ENCODE measurements at regions not wholly inside any gene's neighbourhood (a gene's known extent, or its start where the extent isn't known, plus 50 kb on each side); places are given as distances from the start of the nearest gene placed in this dataset.

DNA sequence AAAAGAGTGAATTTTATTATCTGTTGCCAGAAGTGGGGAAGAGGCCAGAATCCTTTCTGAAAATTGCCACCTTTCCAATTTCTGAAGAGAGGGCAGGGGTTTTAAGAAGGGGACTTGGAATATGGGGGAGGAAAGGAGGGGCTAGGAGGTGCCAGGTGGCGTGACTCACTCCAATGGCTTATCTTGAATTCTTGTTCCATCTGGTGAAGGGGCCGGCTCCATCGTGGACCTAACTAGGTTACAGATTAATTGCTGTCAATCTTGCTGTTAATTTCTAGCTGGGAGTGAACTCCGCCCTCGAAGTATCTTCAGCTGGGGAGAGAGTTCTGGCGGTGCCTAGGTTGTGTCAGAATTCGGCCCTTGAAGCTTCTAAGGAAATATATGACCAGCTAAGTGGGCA is 138.7 kb downstream of the YTHDC2 start:
- no peaks in the 10 kb centered on the region for H3K9me3 ChIP-seq (ENCODE audit: control insufficient read depth in 1 of 2, low read length in 2 of 2)
- no peaks in the 10 kb centered on the region for H3K27me3 ChIP-seq (ENCODE audit: low read depth, low read length)
- no peak overlapping the region for H3K4me3 ChIP-seq (ENCODE audit: low read depth in 1 of 2, low read length in 2 of 2)
- H3K4me1 ChIP-seq (ENCODE audit: control insufficient read depth in 1 of 2, insufficient read depth in 2 of 2, low read length in 2 of 2): no peaks in the 10 kb centered on the region
- no peaks in the 10 kb centered on the region for H3K36me3 ChIP-seq (ENCODE audit: control insufficient read depth in 1 of 2, insufficient read depth in 2 of 2, low read length in 2 of 2)
- H3K27ac ChIP-seq (ENCODE audit: low read length): no peak overlapping the region

DNA sequence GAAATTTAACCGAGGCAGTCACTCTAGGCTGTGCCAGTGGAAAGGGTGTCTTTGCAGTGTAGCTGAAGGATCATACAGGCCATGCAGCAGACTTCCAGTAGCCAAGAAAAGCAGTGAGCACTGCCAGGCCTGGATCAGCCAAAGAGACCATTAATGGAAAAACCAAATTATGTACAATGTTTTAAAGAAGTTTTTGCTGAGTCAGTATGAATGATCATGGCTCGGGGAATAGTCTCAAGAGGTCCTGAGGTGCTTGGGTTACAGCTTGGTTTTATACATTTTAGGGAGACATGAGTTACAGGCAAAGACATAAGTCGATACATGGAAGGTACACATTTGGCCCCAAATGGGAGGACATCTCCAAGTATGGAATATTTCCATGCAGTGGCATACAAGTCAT is 141.3 kb downstream of the YTHDC2 start:
- Histone ChIP-seq H3K27me3 (ENCODE audit: low read depth, low read length) (no peaks in the 10 kb centered on the region), H3K9me3 (ENCODE audit: control insufficient read depth in 1 of 2, low read length in 2 of 2) (no peaks in the 10 kb centered on the region), H3K27ac (ENCODE audit: low read length) (no peak overlapping the region), H3K36me3 (ENCODE audit: control insufficient read depth in 1 of 2, insufficient read depth in 2 of 2, low read length in 2 of 2) (no peaks in the 10 kb centered on the region), H3K4me3 (ENCODE audit: low read depth in 1 of 2, low read length in 2 of 2) (no peak overlapping the region), H3K4me1 (ENCODE audit: control insufficient read depth in 1 of 2, insufficient read depth in 2 of 2, low read length in 2 of 2) (no peaks in the 10 kb centered on the region)

- Histone ChIP-seq H3K4me3 (ENCODE audit: low read depth in 1 of 2, low read length in 2 of 2) (no peak overlapping the region), H3K36me3 (ENCODE audit: control insufficient read depth in 1 of 2, insufficient read depth in 2 of 2, low read length in 2 of 2) (no peaks in the 10 kb centered on the region)
These were observed 146.7 kb downstream of the YTHDC2 start for GRCh38 chr5:113660206-113660605.

DNA sequence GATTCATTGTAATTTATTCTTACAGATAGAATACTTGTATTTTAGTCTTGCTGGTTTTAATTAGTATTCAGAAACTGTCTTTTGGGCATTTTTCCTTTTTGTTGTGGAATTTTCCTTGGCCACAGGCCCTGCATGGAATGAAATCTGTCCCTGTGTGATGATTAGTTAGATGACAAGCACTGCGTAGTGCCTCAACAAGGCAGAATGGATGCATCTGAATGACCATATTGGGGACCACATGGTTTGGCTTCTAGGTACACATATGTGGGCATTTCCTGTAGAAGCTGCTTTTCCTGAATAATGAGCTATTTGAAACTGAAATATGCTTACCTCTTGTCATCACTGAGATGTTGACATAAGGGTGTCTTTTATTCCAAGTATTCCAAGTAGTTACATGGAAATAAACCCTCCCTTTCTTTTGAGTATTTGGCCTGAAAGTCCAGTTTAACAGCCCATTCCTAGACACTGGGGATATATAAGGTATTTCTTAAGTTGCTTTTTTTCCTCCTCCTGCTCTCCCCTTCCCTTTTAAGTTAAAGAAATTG is 147.3 kb downstream of the YTHDC2 start:
- Histone ChIP-seq H3K27me3 (ENCODE audit: low read depth, low read length) (no peaks in the 10 kb centered on the region), H3K4me3 (ENCODE audit: low read depth in 1 of 2, low read length in 2 of 2) (no peak overlapping the region), H3K36me3 (ENCODE audit: control insufficient read depth in 1 of 2, insufficient read depth in 2 of 2, low read length in 2 of 2) (no peaks in the 10 kb centered on the region), H3K4me1 (ENCODE audit: control insufficient read depth in 1 of 2, insufficient read depth in 2 of 2, low read length in 2 of 2) (no peaks in the 10 kb centered on the region), H3K27ac (ENCODE audit: low read length) (no peak overlapping the region), H3K9me3 (ENCODE audit: control insufficient read depth in 1 of 2, low read length in 2 of 2) (no peaks in the 10 kb centered on the region)

More at GRCh38 chr5:113660206-113660605, 146.7 kb downstream of the YTHDC2 start:
- no peaks in the 10 kb centered on the region for H3K9me3 ChIP-seq (ENCODE audit: control insufficient read depth in 1 of 2, low read length in 2 of 2)
- H3K4me1 ChIP-seq (ENCODE audit: control insufficient read depth in 1 of 2, insufficient read depth in 2 of 2, low read length in 2 of 2): no peaks in the 10 kb centered on the region
- no peak overlapping the region for H3K27ac ChIP-seq (ENCODE audit: low read length)
- no peaks in the 10 kb centered on the region for H3K27me3 ChIP-seq (ENCODE audit: low read depth, low read length)

DNA sequence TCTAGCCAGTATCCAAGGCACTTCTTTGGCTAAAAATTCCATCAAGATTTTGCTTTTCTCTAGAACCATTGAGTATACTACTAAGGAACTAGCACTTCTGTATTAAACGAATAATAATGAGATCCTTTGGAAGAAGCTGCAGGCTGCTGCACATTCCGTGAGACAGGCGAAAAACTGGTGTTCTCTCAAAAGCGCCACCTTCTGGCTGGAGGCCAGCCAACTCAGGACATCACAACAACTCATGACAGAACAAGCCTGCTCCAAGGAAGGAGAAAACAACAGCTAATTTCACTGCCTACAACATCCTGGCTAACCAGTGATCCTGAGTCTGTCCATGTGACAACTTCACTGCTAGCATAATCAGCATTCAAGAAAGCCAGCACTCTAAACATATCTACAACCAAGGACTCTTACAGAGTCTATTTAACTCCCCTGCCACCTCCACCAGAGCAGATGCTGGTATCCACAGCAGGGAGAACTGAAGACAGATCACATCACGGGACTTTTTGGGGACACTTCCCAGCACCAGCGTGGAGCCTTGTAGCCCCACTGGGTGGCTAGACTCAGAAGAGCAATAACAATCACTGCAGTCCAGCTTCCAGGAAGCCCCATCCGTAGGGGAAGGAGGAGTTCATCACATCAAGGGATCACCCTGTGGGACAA is 150.5 kb downstream of the YTHDC2 start:
- Histone ChIP-seq H3K27ac (ENCODE audit: low read length) (no peak overlapping the region), H3K4me1 (ENCODE audit: control insufficient read depth in 1 of 2, insufficient read depth in 2 of 2, low read length in 2 of 2) (no peaks in the 10 kb centered on the region), H3K4me3 (ENCODE audit: low read depth in 1 of 2, low read length in 2 of 2) (no peak overlapping the region), H3K36me3 (ENCODE audit: control insufficient read depth in 1 of 2, insufficient read depth in 2 of 2, low read length in 2 of 2) (no peaks in the 10 kb centered on the region), H3K27me3 (ENCODE audit: low read depth, low read length) (no peaks in the 10 kb centered on the region), H3K9me3 (ENCODE audit: control insufficient read depth in 1 of 2, low read length in 2 of 2) (no peaks in the 10 kb centered on the region)

- Histone ChIP-seq H3K4me1 (ENCODE audit: control insufficient read depth in 1 of 2, insufficient read depth in 2 of 2, low read length in 2 of 2) (no peaks in the 10 kb centered on the region), H3K27ac (ENCODE audit: low read length) (no peak overlapping the region)
These were observed 159.5 kb downstream of the YTHDC2 start for GRCh38 chr5:113673041-113673440.

GRCh38 chr5:113675166-113675565 is 161.7 kb downstream of the YTHDC2 start:
- H3K4me3 ChIP-seq (ENCODE audit: low read depth in 1 of 2, low read length in 2 of 2): no peak overlapping the region
- no peaks in the 10 kb centered on the region for H3K27me3 ChIP-seq (ENCODE audit: low read depth, low read length)
- no peaks in the 10 kb centered on the region for H3K4me1 ChIP-seq (ENCODE audit: control insufficient read depth in 1 of 2, insufficient read depth in 2 of 2, low read length in 2 of 2)
- no peak overlapping the region for H3K27ac ChIP-seq (ENCODE audit: low read length)
- no peaks in the 10 kb centered on the region for H3K36me3 ChIP-seq (ENCODE audit: control insufficient read depth in 1 of 2, insufficient read depth in 2 of 2, low read length in 2 of 2)
- H3K9me3 ChIP-seq (ENCODE audit: control insufficient read depth in 1 of 2, low read length in 2 of 2): peaks cover 4 to 6% of the 10 kb centered on the region in 2 donors

More at GRCh38 chr5:113673041-113673440, 159.5 kb downstream of the YTHDC2 start:
- H3K36me3 ChIP-seq (ENCODE audit: control insufficient read depth in 1 of 2, insufficient read depth in 2 of 2, low read length in 2 of 2): no peaks in the 10 kb centered on the region
- no peak overlapping the region for H3K4me3 ChIP-seq (ENCODE audit: low read depth in 1 of 2, low read length in 2 of 2)
- H3K27me3 ChIP-seq (ENCODE audit: low read depth, low read length): no peaks in the 10 kb centered on the region
- peaks cover 4 to 9% of the 10 kb centered on the region in 2 donors for H3K9me3 ChIP-seq (ENCODE audit: control insufficient read depth in 1 of 2, low read length in 2 of 2)

- Histone ChIP-seq H3K27me3 (ENCODE audit: low read depth, low read length) (no peaks in the 10 kb centered on the region), H3K36me3 (ENCODE audit: control insufficient read depth in 1 of 2, insufficient read depth in 2 of 2, low read length in 2 of 2) (no peaks in the 10 kb centered on the region)
These were observed 164.7 kb downstream of the YTHDC2 start for GRCh38 chr5:113678202-113678601.

DNA sequence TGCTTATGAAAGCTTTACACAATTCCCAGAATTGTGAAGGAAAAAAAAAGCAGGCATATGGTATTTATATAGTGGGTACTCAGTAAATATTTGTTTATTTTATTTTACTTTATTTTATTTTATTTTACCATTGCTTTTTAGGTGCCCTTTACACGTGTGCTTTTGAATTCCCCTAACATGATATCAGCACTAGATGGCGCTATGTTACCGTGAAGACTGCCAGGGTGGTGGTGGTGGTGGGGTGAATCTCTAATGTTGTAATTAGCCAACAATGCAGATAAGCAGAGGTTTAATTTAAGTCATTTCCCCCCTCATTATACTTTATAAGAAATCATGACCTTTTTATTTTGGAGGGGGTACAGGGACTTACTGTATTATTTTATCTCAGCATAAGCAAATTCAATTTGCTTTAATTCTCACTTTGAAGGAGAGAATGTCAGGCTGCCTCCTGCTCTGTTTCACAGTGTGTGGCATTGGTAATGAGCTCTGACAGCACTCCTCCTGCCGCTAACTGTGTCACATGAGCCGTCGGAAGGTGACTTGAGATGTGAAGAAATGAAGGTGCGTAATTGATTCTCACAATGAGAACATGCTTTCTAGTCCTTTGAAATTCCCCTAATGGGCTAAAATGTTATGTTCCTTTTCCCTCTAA is 165.6 kb downstream of the YTHDC2 start:
- Histone ChIP-seq H3K27ac (ENCODE audit: low read length) (no peak overlapping the region), H3K4me1 (ENCODE audit: control insufficient read depth in 1 of 2, insufficient read depth in 2 of 2, low read length in 2 of 2) (no peaks in the 10 kb centered on the region), H3K4me3 (ENCODE audit: low read depth in 1 of 2, low read length in 2 of 2) (no peak overlapping the region), H3K9me3 (ENCODE audit: control insufficient read depth in 1 of 2, low read length in 2 of 2) (peaks cover 3 to 4% of the 10 kb centered on the region in 2 donors), H3K27me3 (ENCODE audit: low read depth, low read length) (no peaks in the 10 kb centered on the region), H3K36me3 (ENCODE audit: control insufficient read depth in 1 of 2, insufficient read depth in 2 of 2, low read length in 2 of 2) (no peaks in the 10 kb centered on the region)

More at GRCh38 chr5:113678202-113678601, 164.7 kb downstream of the YTHDC2 start:
- no peak overlapping the region for H3K4me3 ChIP-seq (ENCODE audit: low read depth in 1 of 2, low read length in 2 of 2)
- peaks cover 4 to 6% of the 10 kb centered on the region in 2 donors for H3K9me3 ChIP-seq (ENCODE audit: control insufficient read depth in 1 of 2, low read length in 2 of 2)
- H3K27ac ChIP-seq (ENCODE audit: low read length): no peak overlapping the region
- no peaks in the 10 kb centered on the region for H3K4me1 ChIP-seq (ENCODE audit: control insufficient read depth in 1 of 2, insufficient read depth in 2 of 2, low read length in 2 of 2)

DNA sequence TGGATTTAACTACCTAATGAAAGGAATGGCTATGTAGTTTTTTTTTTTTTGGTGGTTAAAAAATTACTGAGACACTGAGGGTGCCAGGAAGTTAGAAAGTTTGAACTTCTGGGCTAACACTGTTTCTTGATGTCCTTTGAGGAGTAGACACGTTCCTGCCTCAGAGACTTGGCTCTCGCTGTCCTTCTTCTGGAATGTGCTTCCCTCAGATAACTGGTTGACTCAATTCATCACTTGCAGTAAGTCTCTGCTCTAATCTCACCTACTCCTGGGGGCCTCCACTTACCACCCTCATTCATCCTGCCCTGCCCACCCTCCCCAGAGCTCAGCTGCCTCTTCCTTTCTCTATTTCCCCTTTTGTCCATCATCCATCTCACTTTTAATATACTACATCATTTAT is 167.0 kb downstream of the YTHDC2 start:
- no peak overlapping the region for H3K4me3 ChIP-seq (ENCODE audit: low read depth in 1 of 2, low read length in 2 of 2)

GRCh38 chr5:113682497-113683136 is 169.1 kb downstream of the YTHDC2 start:
- Histone ChIP-seq H3K4me1 (ENCODE audit: control insufficient read depth in 1 of 2, insufficient read depth in 2 of 2, low read length in 2 of 2) (no peaks in the 10 kb centered on the region), H3K4me3 (ENCODE audit: low read depth in 1 of 2, low read length in 2 of 2) (no peak overlapping the region), H3K27me3 (ENCODE audit: low read depth, low read length) (no peaks in the 10 kb centered on the region)

More for the DNA sequence above, 167.0 kb downstream of the YTHDC2 start:
- Histone ChIP-seq H3K9me3 (ENCODE audit: control insufficient read depth in 1 of 2, low read length in 2 of 2) (no peaks in the 10 kb centered on the region), H3K27ac (ENCODE audit: low read length) (no peak overlapping the region), H3K4me1 (ENCODE audit: control insufficient read depth in 1 of 2, insufficient read depth in 2 of 2, low read length in 2 of 2) (no peaks in the 10 kb centered on the region), H3K27me3 (ENCODE audit: low read depth, low read length) (no peaks in the 10 kb centered on the region), H3K36me3 (ENCODE audit: control insufficient read depth in 1 of 2, insufficient read depth in 2 of 2, low read length in 2 of 2) (no peaks in the 10 kb centered on the region)

More at GRCh38 chr5:113682497-113683136, 169.1 kb downstream of the YTHDC2 start:
- H3K9me3 ChIP-seq (ENCODE audit: control insufficient read depth in 1 of 2, low read length in 2 of 2): no peaks in the 10 kb centered on the region
- no peaks in the 10 kb centered on the region for H3K36me3 ChIP-seq (ENCODE audit: control insufficient read depth in 1 of 2, insufficient read depth in 2 of 2, low read length in 2 of 2)
- H3K27ac ChIP-seq (ENCODE audit: low read length): no peak overlapping the region
